ENCODE measurements at regions not wholly inside any gene's neighbourhood (a gene's known extent, or its start where the extent isn't known, plus 50 kb on each side); places are given as distances from the start of the nearest gene placed in this dataset.

GRCh38 chr20:41786158-41786557 is 168.0 kb upstream of the CHD6 start:
- no peak for TF ChIP-seq REST (IDR thresholded peaks at IDR 0.05; ENCODE audit: insufficient replicate concordance, low read depth)
- no peak for TF ChIP-seq SPI1 (IDR thresholded peaks at IDR 0.05; ENCODE audit: borderline replicate concordance, low read depth)
- TF ChIP-seq POLR2AphosphoS5 (IDR thresholded peaks at IDR 0.05; ENCODE audit: low read depth): no peak
- no peak for TF ChIP-seq CTCF (IDR thresholded peaks at IDR 0.05; ENCODE audit: insufficient read depth, low read length)
- TF ChIP-seq GABPA (IDR thresholded peaks at IDR 0.05; ENCODE audit: low read depth): no peak
- Histone ChIP-seq H3K27ac (replicated peaks) (no peak overlapping the region), H3K27me3 (ENCODE audit: insufficient read depth, poor library complexity, severe bottlenecking) (peaks cover 2% of the 10 kb centered on the region), H3K4me3 (replicated peaks; ENCODE audit: insufficient read depth, low read length) (no peak overlapping the region)
- no peak for DNase-seq (ENCODE audit: low read depth in 1 of 2, low spot score in 1 of 2)

- H3K27me3 ChIP-seq (ENCODE audit: insufficient read depth, poor library complexity, severe bottlenecking): peaks cover 2% of the 10 kb centered on the region
- H3K4me3 ChIP-seq (replicated peaks; ENCODE audit: insufficient read depth, low read length): no peak overlapping the region
- TF ChIP-seq REST (IDR thresholded peaks at IDR 0.05; ENCODE audit: insufficient replicate concordance, low read depth) (no peak), POLR2AphosphoS5 (IDR thresholded peaks at IDR 0.05; ENCODE audit: low read depth) (no peak), SPI1 (IDR thresholded peaks at IDR 0.05; ENCODE audit: borderline replicate concordance, low read depth) (no peak), CTCF (IDR thresholded peaks at IDR 0.05; ENCODE audit: insufficient read depth, low read length) (no peak), GABPA (IDR thresholded peaks at IDR 0.05; ENCODE audit: low read depth) (no peak)
- H3K27ac ChIP-seq (replicated peaks): no peak overlapping the region
- DNase-seq (ENCODE audit: low read depth in 1 of 2, low spot score in 1 of 2): no peak
These were observed 166.2 kb upstream of the CHD6 start for GRCh38 chr20:41784209-41784958.

GRCh38 chr20:41783423-41784208 is 165.4 kb upstream of the CHD6 start:
- DNase-seq (ENCODE audit: low read depth in 1 of 2, low spot score in 1 of 2): no peak
- Histone ChIP-seq H3K27ac (replicated peaks) (no peak overlapping the region), H3K4me3 (replicated peaks; ENCODE audit: insufficient read depth, low read length) (no peak overlapping the region), H3K27me3 (ENCODE audit: insufficient read depth, poor library complexity, severe bottlenecking) (peaks cover 2% of the 10 kb centered on the region)
- TF ChIP-seq REST (IDR thresholded peaks at IDR 0.05; ENCODE audit: insufficient replicate concordance, low read depth) (no peak), GABPA (IDR thresholded peaks at IDR 0.05; ENCODE audit: low read depth) (no peak), CTCF (IDR thresholded peaks at IDR 0.05; ENCODE audit: insufficient read depth, low read length) (no peak), SPI1 (IDR thresholded peaks at IDR 0.05; ENCODE audit: borderline replicate concordance, low read depth) (no peak), POLR2AphosphoS5 (IDR thresholded peaks at IDR 0.05; ENCODE audit: low read depth) (no peak)

Measured in HL-60 (cell line).